ENCODE measurements at regions not wholly inside any gene's neighbourhood (a gene's known extent, or its start where the extent isn't known, plus 50 kb on each side); places are given as distances from the start of the nearest gene placed in this dataset.

GRCh38 chr12:34396861-34397590 is 374.7 kb downstream of the ALG10 start:
- no peak overlapping the region for H2BK15ac ChIP-seq (ENCODE audit: low read depth, low read length)
- no peak overlapping the region for H4K8ac ChIP-seq (replicated peaks; ENCODE audit: insufficient read length, low read depth, low read length)
- H3K27me3 Mint-ChIP-seq (ENCODE audit: low read depth), result no peaks in the 10 kb centered on the region; the same call in none of the 2 replicates
- H3K4me2 ChIP-seq (ENCODE audit: insufficient read depth, insufficient read length, low read length), result no peak overlapping the region
- no peak overlapping the region for H2BK5ac ChIP-seq (ENCODE audit: insufficient read length, low read length)
- no peak overlapping the region for H3K9ac ChIP-seq (ENCODE audit: extremely low read depth, insufficient read length, low read length)
- H3K9me3 Mint-ChIP-seq, result peaks cover 95 to 99% of the 10 kb centered on the region in 2 experiments
- WGBS (ENCODE audit: extremely low coverage, insufficient read length, low lambda C conversion rate), result no CpG with 5 or more reads among the region's 20 CpGs
- H3K27ac ChIP-seq (ENCODE audit: insufficient read length, low read depth, low read length), result no peak overlapping the region
- H3K79me1 ChIP-seq (ENCODE audit: insufficient read depth, low read depth, low read length, poor library complexity, severe bottlenecking), result no peaks in the 10 kb centered on the region
- no peak overlapping the region for H3K56ac ChIP-seq (ENCODE audit: insufficient read length, low read depth, low read length)
- no peak overlapping the region for H3K27ac Mint-ChIP-seq
- H3K4me3 Mint-ChIP-seq, result no peak overlapping the region
- no peak overlapping the region for H4K91ac ChIP-seq (ENCODE audit: insufficient read length, low read depth, low read length)
- no peaks in the 10 kb centered on the region for H3K4me1 Mint-ChIP-seq
- TF ChIP-seq, protein P1, sequence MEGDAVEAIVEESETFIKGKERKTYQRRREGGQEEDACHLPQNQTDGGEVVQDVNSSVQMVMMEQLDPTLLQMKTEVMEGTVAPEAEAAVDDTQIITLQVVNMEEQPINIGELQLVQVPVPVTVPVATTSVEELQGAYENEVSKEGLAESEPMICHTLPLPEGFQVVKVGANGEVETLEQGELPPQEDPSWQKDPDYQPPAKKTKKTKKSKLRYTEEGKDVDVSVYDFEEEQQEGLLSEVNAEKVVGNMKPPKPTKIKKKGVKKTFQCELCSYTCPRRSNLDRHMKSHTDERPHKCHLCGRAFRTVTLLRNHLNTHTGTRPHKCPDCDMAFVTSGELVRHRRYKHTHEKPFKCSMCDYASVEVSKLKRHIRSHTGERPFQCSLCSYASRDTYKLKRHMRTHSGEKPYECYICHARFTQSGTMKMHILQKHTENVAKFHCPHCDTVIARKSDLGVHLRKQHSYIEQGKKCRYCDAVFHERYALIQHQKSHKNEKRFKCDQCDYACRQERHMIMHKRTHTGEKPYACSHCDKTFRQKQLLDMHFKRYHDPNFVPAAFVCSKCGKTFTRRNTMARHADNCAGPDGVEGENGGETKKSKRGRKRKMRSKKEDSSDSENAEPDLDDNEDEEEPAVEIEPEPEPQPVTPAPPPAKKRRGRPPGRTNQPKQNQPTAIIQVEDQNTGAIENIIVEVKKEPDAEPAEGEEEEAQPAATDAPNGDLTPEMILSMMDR (conservative IDR thresholded peaks at IDR 0.05), result no peak
- no peaks in the 10 kb centered on the region for H3K79me2 ChIP-seq (ENCODE audit: insufficient read depth, low read length)
- H3K14ac ChIP-seq (ENCODE audit: insufficient read depth, low read length), result no peak overlapping the region
- no peaks in the 10 kb centered on the region for H4K20me1 ChIP-seq (ENCODE audit: control insufficient read depth, insufficient read depth, insufficient read length)
- H4K5ac ChIP-seq (ENCODE audit: insufficient read length, low read depth, low read length), result no peak overlapping the region
- no peak overlapping the region for H2BK20ac ChIP-seq (ENCODE audit: low read depth, low read length, poor library complexity, severe bottlenecking)
- peaks cover 97% of the 10 kb centered on the region for H3K9me3 ChIP-seq (ENCODE audit: control insufficient read depth, low read depth, low read length)
- no peak overlapping the region for H3K23ac ChIP-seq (ENCODE audit: insufficient read length, low read depth, low read length)
- H2BK12ac ChIP-seq (ENCODE audit: insufficient read length, low read depth, low read length), result no peak overlapping the region
- H2AK5ac ChIP-seq (ENCODE audit: insufficient read length, low read length), result no peak overlapping the region
- H3K27me3 ChIP-seq (ENCODE audit: insufficient read depth, low read length), result no peaks in the 10 kb centered on the region
- peak; percentile 11 for DNase-seq
- no peak overlapping the region for H2AFZ ChIP-seq (ENCODE audit: low read length)
- peaks cover 2 to 10% (median 6%) of the 10 kb centered on the region in 3 experiments; a peak in 6 of 7 replicates for H3K36me3 Mint-ChIP-seq (ENCODE audit: insufficient read depth in 1 of 3, low read depth in 3 of 3)
- no peaks in the 10 kb centered on the region for H3K4me1 ChIP-seq (ENCODE audit: insufficient read depth, low read length)
- no peak overlapping the region for H3K4ac ChIP-seq (ENCODE audit: low read depth, low read length)
- H3K23me2 ChIP-seq (ENCODE audit: insufficient read length, low read depth, low read length, poor library complexity, severe bottlenecking), result no peaks in the 10 kb centered on the region
- H3K18ac ChIP-seq (ENCODE audit: insufficient read length, low read depth, low read length), result no peak overlapping the region
- no peak overlapping the region for H2BK120ac ChIP-seq (ENCODE audit: low read depth, low read length, poor library complexity, severe bottlenecking)
- no peak overlapping the region for H3T11ph ChIP-seq (ENCODE audit: low read length)

Measured in H9 (cell line).